Activated CD8-positive, alpha-beta T cell treated with anti-CD3 and anti-CD28 coated beads for 36 hours (primary cell): ENCODE measurements at regions not wholly inside any gene's neighbourhood (a gene's known extent, or its start where the extent isn't known, plus 50 kb on each side); places are given as distances from the start of the nearest gene placed in this dataset.

Experiments
- ATAC-seq: fragments of 200-7000 bp; cut with Tn5 transposase; one replicate; pipeline ENCODE4 v1.10.0; 2021; ENCODE audit warnings: mild to moderate bottlenecking, moderate library complexity
- CTCF ChIA-PET: fragments of 350-600 bp; sonication (Branson Sonifier 250); formaldehyde crosslinking; loops from one replicate; lab custom pipeline; 2021; ENCODE audit warnings: antibody characterized with exemption; lab: Charles Lee
- POLR2A ChIA-PET: fragments of 350-600 bp; sonication (Branson Sonifier 250); formaldehyde crosslinking; loops from one replicate; lab custom pipeline; 2021; ENCODE audit warnings: antibody characterized with exemption; lab: Charles Lee
- DNase-seq: peaks from one replicate; pipeline ENCODE4 v3.0.0-alpha.2; 2020
- H3K27ac Mint-ChIP-seq: one replicate; pipeline ENCODE4 v1.8.0; 2021; ENCODE audit warnings: mild to moderate bottlenecking, mixed read lengths
- H3K27me3 Mint-ChIP-seq: one replicate; pipeline ENCODE4 v1.8.0; 2021; ENCODE audit warnings: mixed read lengths
- H3K36me3 Mint-ChIP-seq: one replicate; pipeline ENCODE4 v1.8.0; 2021; ENCODE audit warnings: low read depth, mixed read lengths
- H3K4me1 Mint-ChIP-seq: one replicate; pipeline ENCODE4 v1.8.0; 2021; ENCODE audit warnings: low read depth, mixed read lengths
- H3K4me3 Mint-ChIP-seq: one replicate; pipeline ENCODE4 v1.8.0; 2021; ENCODE audit warnings: mild to moderate bottlenecking, moderate library complexity, mixed read lengths
- H3K9me3 Mint-ChIP-seq: one replicate; pipeline ENCODE4 v1.8.0; 2021; ENCODE audit warnings: mixed read lengths
- CTCF ChIP-seq: fragments of 200-600 bp; IDR thresholded peaks from one replicate; pipeline ENCODE4 v1.8.0; 2022; ENCODE audit warnings: antibody characterized with exemption, mild to moderate bottlenecking
- intact Hi-C: fragments of 100-400 bp; cut with micrococcal nuclease; formaldehyde crosslinking; loops from one replicate; pipeline ENCODE4 v1.10.0; 2022

- no peak for TF ChIP-seq CTCF
- ChIA-PET CTCF (no interaction called here), POLR2A (no interaction called here)
- Mint-ChIP-seq H3K4me1 (no peaks in the 10 kb centered on the region), H3K4me3 (no peak overlapping the region), H3K27ac (no peak overlapping the region), H3K9me3 (peaks cover 3% of the 10 kb centered on the region), H3K27me3 (no peaks in the 10 kb centered on the region), H3K36me3 (no peaks in the 10 kb centered on the region)
- intact Hi-C loops, result no loop called here
- ATAC-seq (no peak), DNase-seq (no peak)
These were observed 987.4 kb downstream of the TUSC7 start for GRCh38 chr3:117696851-117697407.

GRCh38 chr3:117699058-117699457 lies 989.5 kb downstream of the TUSC7 start:
- Mint-ChIP-seq H3K27me3 (no peaks in the 10 kb centered on the region), H3K4me3 (no peak overlapping the region), H3K27ac (no peak overlapping the region), H3K9me3 (peaks cover 3% of the 10 kb centered on the region), H3K36me3 (no peaks in the 10 kb centered on the region), H3K4me1 (no peaks in the 10 kb centered on the region)
- ChIA-PET CTCF (no interaction called here), POLR2A (no interaction called here)
- no peak for ATAC-seq
- DNase-seq, result no peak
- TF ChIP-seq CTCF, result no peak
- intact Hi-C loops, result no loop called here

GRCh38 chr3:117700573-117701360 lies 991.2 kb downstream of the TUSC7 start:
- ChIA-PET CTCF (no interaction called here), POLR2A (no interaction called here)
- Mint-ChIP-seq H3K27me3 (no peaks in the 10 kb centered on the region), H3K36me3 (no peaks in the 10 kb centered on the region), H3K9me3 (no peaks in the 10 kb centered on the region), H3K4me3 (no peak overlapping the region), H3K27ac (no peak overlapping the region), H3K4me1 (no peaks in the 10 kb centered on the region)
- intact Hi-C loops, result no loop called here
- no peak for TF ChIP-seq CTCF
- DNase-seq (no peak), ATAC-seq (no peak)

GRCh38 chr3:117705011-117705410 lies 995.4 kb downstream of the TUSC7 start:
- Mint-ChIP-seq H3K36me3 (no peaks in the 10 kb centered on the region), H3K4me1 (no peaks in the 10 kb centered on the region), H3K9me3 (no peaks in the 10 kb centered on the region), H3K4me3 (no peak overlapping the region), H3K27ac (no peak overlapping the region), H3K27me3 (no peaks in the 10 kb centered on the region)
- no peak for DNase-seq
- no peak for TF ChIP-seq CTCF
- CTCF ChIA-PET, result no interaction called here
- intact Hi-C loops, result no loop called here
- no peak for ATAC-seq
- POLR2A ChIA-PET, result no interaction called here

- Mint-ChIP-seq H3K27me3 (no peaks in the 10 kb centered on the region), H3K4me1 (no peaks in the 10 kb centered on the region), H3K27ac (no peak overlapping the region), H3K36me3 (no peaks in the 10 kb centered on the region), H3K4me3 (no peak overlapping the region), H3K9me3 (no peaks in the 10 kb centered on the region)
- DNase-seq (no peak), ATAC-seq (no peak)
- intact Hi-C loops, result no loop called here
- ChIA-PET CTCF (no interaction called here), POLR2A (no interaction called here)
- no peak for TF ChIP-seq CTCF
These were observed 996.5 kb downstream of the TUSC7 start for GRCh38 chr3:117706037-117706436.
